Right hindlimb (tissue), 1 donor: ENCODE measurements at regions not wholly inside any gene's neighbourhood (a gene's known extent, or its start where the extent isn't known, plus 50 kb on each side); places are given as distances from the start of the nearest gene placed in this dataset.

ENCODE experiments used
- DNase-seq: peaks from one replicate; pipeline ENCODE4 v3.0.0-alpha.2; 2018

DNA sequence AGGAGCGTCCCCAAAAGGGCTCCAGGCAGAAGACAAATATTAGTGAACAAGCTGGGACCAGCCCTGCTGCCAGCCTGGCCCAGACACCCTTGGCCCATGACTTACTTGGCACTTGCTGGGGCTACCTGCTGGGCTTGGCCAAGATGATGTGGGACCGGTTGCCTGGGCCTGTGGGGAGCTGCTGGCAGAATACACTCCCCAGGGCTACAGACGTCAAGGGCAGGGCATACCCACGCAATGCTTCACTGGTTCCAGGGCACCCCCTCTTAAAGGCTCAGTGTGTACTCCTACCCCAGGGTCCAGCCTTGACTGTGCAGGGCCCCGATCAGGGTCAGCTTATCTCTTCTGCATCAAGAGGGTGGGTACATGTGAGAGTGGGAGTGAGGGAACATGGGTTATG, 106.5 kb upstream of the SLC2A1 start:
- no peak for DNase-seq

DNA sequence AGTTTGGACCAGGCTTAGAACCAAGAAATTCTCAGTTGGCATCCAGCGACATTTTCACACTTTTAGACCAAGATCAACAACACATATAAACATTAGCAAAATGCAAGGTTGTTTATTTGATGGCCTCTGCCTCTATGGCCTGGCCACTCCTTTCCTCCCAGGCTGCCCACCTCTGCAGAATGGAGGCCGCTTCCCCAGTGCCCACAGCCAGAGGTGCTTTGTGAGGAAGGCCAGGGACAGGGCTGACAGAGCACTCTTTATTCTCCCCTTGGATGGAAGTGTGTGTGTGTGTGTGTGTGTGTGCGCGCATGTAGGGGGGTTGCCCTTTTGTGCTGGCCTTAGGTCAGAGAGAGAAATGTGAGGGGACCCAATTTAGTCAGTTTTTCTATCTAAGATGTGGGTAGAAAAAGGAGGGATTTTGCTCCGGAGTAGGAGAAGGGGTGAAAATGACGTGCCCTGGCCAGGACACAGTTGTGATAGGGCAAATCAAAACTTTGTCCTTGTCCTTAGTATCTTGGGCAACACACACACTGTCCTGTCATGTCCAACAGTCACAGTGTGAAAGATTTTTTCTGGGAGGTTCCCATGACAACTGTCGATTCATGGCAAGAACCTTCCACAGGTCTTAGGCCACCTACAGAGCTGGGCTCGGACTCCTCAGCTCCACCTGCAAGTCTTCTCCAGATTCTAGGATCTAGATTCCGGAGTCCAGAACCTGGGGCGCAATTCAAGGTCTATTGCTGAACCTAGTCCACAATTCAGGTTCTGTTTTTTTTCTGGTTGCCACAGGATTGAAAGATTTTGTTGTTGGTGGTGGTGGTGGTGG, 104.9 kb upstream of the SLC2A1 start:
- DNase-seq, result no peak

DNA sequence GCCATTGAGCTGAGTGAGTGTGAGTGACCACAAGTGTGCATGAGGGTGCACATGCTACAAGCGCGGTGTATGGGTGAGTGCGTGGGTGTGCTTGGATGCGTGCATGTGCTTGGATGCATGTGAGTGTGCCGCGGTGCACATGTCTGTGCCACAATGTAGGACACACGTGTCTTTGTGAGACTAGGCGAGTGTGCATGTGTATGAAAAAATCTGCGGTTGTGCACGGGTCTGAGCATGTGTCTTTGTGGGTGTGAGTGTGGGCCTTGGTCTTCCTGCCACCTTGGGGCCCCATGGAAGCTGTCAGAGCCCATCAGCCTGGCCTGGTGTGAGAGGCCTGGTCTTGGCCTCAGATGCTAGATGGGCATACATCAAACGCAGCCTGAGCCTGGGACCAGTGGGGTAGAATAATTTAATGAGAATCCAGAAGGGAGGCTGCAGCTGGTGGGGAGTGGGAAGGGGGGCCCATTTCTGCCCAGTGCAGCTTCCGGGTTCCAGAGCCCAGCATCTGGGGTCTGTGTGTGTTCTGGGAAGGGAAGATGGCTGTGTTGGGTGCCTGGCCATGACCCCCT, 103.9 kb upstream of the SLC2A1 start:
- DNase-seq, result no peak

DNA sequence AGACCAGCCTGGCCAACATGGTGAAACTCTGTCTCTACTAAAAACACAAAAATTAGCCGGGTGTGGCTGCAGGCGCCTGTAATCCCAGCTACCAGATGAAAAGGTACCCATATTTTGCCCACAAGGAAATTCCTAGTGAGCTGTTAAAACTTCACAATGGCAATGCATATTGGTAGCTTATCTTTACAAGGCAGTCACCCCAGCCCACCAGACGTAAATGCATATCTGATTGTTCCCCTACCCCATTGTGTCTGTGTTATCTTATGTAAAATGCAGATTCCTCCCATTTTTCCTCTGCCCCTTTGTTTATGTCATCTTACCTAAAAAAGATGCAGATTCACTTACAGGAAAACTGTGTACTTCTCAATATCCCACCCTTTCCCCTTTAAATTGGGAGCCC, 103.1 kb upstream of the SLC2A1 start:
- DNase-seq, result no peak

DNA sequence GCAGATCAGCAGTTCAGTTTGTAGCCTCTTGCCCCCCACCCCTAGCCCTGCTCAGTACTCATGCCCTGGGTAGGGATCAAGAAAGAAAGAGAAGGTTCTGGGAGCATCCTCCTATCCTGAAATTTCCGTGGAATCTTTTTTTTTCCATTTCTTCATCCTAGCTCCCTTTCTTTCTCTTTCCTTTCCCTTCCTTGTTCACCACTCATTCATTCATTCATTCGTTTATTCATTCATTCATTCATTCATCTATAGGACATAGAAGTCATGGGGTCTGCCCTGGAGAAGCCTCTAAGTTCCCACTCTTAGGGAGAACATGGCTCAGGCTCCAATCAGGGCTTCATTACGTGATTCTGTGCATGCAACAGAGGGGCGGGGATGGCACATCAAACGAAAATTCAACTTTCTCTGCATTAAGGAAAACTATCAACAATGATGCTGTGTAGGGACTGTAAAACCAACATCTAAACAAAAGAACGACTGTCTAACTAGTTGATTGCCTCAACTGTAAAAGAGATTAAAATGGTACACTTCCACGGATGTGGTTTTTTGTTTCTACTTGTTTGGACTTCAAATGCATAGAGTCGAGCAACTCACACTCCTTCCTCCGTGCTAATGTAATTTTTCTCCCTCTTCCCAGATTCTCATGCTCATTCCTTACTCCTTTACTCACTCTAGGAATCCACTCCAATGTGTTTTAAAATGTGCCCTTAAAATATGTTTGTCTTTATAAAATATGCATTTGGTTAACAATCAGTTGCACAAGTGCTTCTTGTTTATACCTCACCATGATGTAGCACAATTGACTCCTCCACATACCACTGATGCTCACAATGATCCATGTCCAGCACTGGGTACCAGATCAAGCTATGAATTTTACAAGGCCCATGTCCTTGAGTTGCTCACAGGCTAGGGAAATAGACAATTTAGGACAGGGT, 101.2 kb upstream of the SLC2A1 start:
- no peak for DNase-seq

DNA sequence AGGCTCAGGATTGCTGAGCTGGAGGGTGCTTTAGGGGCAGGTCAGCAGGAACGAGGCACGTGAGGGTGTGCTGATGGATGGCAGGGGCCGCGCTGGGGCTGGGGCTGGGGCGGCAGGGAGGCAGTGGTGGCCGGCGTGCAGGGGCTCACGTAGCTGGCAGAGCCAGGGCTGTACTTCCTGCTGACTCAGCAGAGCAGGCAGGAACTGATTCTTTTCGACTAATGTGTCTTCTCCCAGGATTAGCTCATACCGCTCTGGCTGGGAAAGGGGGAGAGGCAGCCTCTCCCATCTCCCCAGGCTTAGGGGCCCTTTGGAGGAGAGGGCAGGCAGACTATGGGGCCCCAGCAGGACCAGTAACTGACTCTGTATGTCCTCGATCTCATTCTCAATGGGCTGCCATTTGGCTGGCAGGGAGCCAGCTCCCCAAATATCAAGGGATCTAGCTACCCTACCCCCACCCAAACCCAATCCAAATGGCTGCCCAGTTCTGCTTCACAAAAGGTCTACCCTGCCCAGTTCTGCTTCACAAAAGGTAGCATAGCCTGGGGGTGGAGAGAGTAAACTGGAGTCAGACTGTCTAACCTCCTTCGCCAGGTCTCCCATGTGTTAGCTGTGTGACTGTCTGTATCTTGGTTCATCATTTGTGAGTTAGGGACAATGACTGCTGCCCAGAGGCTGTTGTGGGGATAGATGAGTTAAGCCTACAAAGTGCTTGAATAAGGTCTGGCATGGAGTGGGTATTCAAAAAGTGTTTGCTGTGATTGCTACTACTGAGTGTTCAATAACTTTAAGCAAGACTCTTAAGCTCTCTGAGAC, 100.1 kb upstream of the SLC2A1 start:
- DNase-seq, result peak; percentile 76

- no peak for DNase-seq
Measured at GRCh38 chr1:43058056-43058455, 99.4 kb upstream of the SLC2A1 start.

- no peak for DNase-seq
Measured at GRCh38 chr1:43057567-43057966, 98.9 kb upstream of the SLC2A1 start.

- no peak for DNase-seq
Measured at GRCh38 chr1:43056981-43057391, 98.3 kb upstream of the SLC2A1 start.

GRCh38 chr1:43056460-43056859, 97.8 kb upstream of the SLC2A1 start:
- DNase-seq, result no peak

DNA sequence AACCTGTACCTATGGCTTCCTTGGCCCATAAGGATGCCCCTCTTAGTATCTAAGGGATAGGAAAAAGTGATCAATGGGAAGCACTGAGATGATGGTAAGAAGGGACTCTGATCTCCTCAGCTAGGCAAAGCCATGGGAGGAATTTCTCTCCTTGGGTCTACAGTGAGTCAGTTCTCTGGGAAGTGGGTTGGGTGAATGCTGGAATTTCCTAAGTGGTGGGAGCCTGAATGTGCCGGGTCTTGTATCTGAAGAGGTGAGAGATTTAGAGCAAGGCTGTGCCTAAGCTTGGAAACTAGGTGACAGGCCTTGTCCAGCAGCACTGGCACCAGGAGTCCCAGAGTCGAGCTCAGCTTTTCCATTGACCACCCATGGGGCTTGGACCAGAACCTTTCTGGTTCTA, 96.3 kb upstream of the SLC2A1 start:
- no peak for DNase-seq

- DNase-seq, result no peak
Measured at GRCh38 chr1:43052786-43053439, 94.2 kb upstream of the SLC2A1 start.

DNA sequence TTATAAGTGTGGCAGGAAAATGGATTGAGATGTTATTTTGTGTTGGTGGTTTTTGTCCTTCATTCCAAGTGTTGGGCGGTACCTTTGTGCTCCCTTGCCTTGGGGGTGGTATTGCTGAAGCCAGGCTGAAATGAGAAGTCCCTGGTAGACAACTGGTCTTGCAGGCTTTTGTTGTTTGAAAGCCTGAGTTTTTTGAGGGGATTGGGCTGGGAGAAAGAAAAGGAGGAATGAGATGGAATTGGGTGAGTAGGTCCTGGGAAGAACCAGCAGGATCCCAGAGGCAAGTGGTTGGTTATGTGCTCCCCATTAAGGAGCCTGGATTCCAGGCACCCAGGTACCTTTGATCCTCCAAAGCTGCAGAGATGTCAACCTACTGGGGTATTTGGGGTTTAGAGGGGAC, 93.7 kb upstream of the SLC2A1 start:
- no peak for DNase-seq

DNA sequence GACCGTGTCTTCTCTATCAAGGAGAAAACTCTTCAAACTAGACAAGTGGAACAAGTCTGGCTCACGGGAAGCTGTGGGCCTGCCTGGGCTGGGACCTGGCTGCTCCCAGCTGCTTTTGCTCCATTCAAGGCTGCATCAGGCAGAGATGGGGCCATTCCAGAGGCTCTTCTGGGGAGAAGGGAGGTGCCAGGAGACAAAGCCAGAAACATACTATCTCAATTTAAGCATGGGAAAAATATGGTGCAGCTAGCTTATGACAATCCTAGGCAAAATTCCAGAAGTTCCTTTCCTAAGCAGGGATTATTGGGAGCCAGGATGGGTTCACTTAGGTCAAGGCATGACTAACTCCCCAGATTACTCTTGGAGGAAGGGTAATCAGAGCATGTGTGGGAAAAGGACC, 90.8 kb upstream of the SLC2A1 start:
- peak; percentile 62 for DNase-seq

GRCh38 chr1:43048601-43049011, 89.9 kb upstream of the SLC2A1 start:
- no peak for DNase-seq

DNA sequence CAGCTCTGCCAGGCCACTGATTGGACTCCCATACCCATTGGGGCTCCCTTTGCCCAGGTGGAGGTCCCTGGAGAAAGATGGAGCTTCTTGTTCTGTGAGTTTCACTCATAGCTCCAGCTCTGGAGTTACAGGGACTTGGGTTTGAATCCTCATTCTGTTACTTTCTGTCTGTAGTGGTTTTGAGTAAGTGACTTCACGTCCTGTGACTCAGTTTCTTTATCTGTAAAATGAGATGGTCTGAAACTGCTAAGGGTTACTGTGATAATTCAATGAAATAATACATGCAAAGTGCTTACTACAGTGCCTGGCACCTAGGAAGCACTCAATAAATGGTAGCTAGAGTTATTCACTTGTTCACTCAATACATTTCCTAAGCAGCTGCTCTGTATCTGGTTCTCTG, 88.5 kb upstream of the SLC2A1 start:
- DNase-seq, result no peak

DNA sequence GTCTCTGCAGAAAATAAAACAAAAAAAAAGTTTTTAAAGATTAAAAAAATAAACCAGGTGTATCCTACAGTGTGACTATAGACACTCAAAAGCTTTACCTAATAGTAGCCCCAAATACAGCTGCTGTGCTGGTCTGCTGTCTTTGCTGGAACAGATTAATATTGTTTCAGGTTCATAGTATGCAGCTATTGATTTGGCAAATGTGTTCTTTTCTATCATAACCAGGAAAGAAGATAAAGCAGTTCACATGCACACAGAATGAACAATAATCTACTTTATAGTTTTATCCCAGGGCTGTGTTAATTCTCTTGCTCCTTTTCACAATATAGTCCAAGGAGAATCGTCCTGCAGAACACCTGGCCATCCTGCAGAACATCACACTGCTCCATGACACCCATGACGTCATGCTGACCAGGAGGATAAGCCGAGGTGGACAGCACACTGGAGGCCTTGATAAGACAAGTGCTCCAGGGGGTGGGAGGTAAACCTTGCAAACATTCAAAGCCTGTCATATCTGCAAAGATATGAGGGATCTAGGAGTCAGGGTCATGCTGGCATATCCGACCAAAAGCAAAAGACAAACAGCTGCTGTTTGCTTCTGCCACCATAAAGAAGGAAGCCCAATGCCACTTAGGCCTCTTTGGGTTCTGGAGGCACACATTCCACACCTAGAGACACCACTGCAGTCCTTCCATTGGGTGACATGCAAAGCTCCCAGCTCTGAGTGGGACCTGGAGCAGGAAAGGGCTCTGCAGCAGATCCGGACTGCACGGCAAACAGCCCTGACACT, 86.1 kb upstream of the SLC2A1 start:
- DNase-seq, result no peak

GRCh38 chr1:43043695-43044094, 85.0 kb upstream of the SLC2A1 start:
- DNase-seq, result no peak

DNA sequence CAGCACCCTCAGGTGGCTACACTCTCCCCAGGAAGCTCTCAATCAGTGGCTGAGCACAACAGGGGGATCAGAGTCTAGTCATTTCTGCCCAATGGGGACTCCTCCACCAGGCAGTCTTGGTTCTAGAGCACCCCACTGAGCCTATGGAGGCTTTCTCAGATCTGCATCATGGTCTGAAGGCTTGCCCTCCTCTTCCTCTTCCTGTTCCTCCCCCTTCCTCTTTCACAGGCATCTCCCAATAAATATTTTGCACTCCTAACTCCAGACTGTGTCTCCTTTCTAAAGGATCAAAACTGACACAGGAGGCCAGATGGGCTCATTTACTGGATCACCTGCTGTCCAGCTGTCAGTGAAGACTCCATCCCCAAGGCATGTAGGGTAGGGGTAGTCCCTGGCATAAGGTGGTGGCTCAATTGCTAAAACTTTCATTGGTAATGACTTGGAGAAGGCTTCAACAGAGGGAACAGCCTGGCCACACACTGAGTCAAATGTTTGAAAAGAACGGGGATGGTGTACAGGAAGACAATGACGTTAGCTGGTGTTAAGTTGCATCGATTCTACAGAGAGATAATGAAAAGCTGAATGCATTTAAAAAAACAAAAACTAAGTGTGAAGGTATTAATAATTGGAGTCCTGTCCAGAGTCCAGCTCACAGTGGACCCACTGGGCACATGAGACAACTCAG, 84.2 kb upstream of the SLC2A1 start:
- no peak for DNase-seq

DNA sequence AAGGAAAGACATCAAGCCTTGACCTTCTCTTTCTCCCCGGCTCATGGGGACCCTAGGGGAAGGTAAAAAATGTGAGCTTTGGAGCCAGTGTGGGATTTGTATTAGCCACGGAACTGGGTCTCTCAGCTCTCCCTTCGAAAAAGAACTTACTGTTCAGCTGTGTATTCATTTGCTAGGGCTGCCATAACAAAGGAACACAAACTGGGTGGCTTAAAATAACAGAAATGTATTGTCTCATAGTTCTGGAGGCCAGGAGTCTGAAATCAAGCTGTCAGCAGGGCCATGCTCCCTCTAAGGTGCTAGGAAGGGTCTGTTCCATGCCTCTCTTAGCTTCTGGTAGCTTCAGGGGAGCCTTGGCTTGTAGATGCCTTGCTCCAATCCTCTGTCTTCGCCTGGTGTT, 83.5 kb upstream of the SLC2A1 start:
- no peak for DNase-seq

DNA sequence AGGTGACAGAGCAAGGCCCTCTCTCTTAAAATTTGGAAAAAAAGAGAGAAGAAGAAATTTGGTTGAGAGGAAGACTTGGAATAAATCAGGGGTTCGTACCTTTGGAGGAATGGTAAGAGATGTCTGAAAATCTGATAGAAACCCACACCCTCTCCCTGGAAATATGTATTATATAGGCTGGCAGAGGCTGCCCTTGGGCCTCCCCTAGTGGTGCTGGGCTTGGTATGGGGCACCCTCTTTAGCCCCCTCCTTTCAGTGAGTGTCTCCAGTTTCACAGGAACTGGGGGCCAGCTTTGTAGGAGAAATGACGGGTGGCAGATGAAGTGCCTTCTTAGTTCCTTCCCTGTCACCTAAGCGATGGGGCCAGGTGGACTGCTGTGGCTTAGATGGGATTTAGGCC, 82.9 kb upstream of the SLC2A1 start:
- DNase-seq, result no peak
